Astrocyte (in vitro differentiated cells and primary cell): ENCODE measurements at regions not wholly inside any gene's neighbourhood (a gene's known extent, or its start where the extent isn't known, plus 50 kb on each side); places are given as distances from the start of the nearest gene placed in this dataset.

ENCODE experiments used
- DNase-seq: peaks from one replicate; pipeline ENCODE4 v3.0.0-alpha.2; 2010; ENCODE audit warnings: low read depth
- FAIRE-seq: peaks from 2 replicates; lab custom pipeline; 2011; peaks lifted over from hg19 to GRCh38; lab: Jason Lieb, UNC
- H2AFZ ChIP-seq: 2 replicates; pipeline ENCODE4 v1.6.0; 2012; ENCODE audit warnings: low read depth, low read length, inconsistent platforms
- H3K27ac ChIP-seq: 2 replicates; pipeline ENCODE4 v1.5.1; 2011; ENCODE audit warnings: low read depth, low read length, inconsistent platforms
- H3K27me3 ChIP-seq: 2 replicates; pipeline ENCODE4 v1.6.0; 2011; ENCODE audit warnings: low read length, inconsistent platforms; ENCODE audit not compliant: insufficient read depth
- H3K36me3 ChIP-seq: 2 replicates; pipeline ENCODE4 v1.5.1; 2011; ENCODE audit warnings: low read length, inconsistent platforms; ENCODE audit not compliant: insufficient read depth
- H3K4me1 ChIP-seq: 2 replicates; pipeline ENCODE4 v1.5.1; 2011; ENCODE audit warnings: low read length, inconsistent platforms; ENCODE audit not compliant: insufficient read depth
- H3K4me2 ChIP-seq: 2 replicates; pipeline ENCODE4 v1.6.0; 2012; ENCODE audit warnings: low read length, inconsistent platforms
- H3K4me3 ChIP-seq: 2 replicates; pipeline ENCODE4 v1.5.1; 2011; ENCODE audit warnings: low read depth, mild to moderate bottlenecking, low read length, inconsistent platforms; ENCODE audit not compliant: insufficient read depth
- H3K79me2 ChIP-seq: 2 replicates; pipeline ENCODE4 v1.6.0; 2012; ENCODE audit warnings: mild to moderate bottlenecking, low read length, inconsistent platforms; ENCODE audit not compliant: insufficient read depth
- H3K9ac ChIP-seq: 2 replicates; pipeline ENCODE4 v1.6.0; 2012; ENCODE audit warnings: mild to moderate bottlenecking, low read length, inconsistent platforms
- H3K9me3 ChIP-seq: 2 replicates; pipeline ENCODE4 v1.5.1; 2012; ENCODE audit warnings: low read depth, mild to moderate bottlenecking, low read length, inconsistent platforms; ENCODE audit not compliant: insufficient read depth
- H4K20me1 ChIP-seq: 2 replicates; pipeline ENCODE4 v1.6.0; 2012; ENCODE audit warnings: low read length, inconsistent platforms; ENCODE audit not compliant: insufficient read depth
- H3K27ac Mint-ChIP-seq: one replicate; pipeline ENCODE4 v1.8.0; 2021; ENCODE audit warnings: mild to moderate bottlenecking, mixed read lengths; ENCODE audit not compliant: unreplicated experiment
- H3K27me3 Mint-ChIP-seq: one replicate; pipeline ENCODE4 v1.8.0; 2021; ENCODE audit warnings: low read depth, mixed read lengths; ENCODE audit not compliant: unreplicated experiment
- H3K36me3 Mint-ChIP-seq: one replicate; pipeline ENCODE4 v1.8.0; 2021; ENCODE audit warnings: low read depth, mixed read lengths; ENCODE audit not compliant: unreplicated experiment
- H3K4me1 Mint-ChIP-seq: one replicate; pipeline ENCODE4 v1.8.0; 2021; ENCODE audit warnings: low read depth, mixed read lengths; ENCODE audit not compliant: unreplicated experiment
- H3K4me3 Mint-ChIP-seq: one replicate; pipeline ENCODE4 v1.8.0; 2021; ENCODE audit warnings: mild to moderate bottlenecking, moderate library complexity, mixed read lengths; ENCODE audit not compliant: unreplicated experiment
- H3K9me3 Mint-ChIP-seq: one replicate; pipeline ENCODE4 v1.8.0; 2021; ENCODE audit warnings: mild to moderate bottlenecking, mixed read lengths; ENCODE audit not compliant: unreplicated experiment
- CTCF ChIP-seq: IDR thresholded peaks from 2 replicates; pipeline ENCODE4 v1.5.1; 2011; ENCODE audit warnings: low read depth, mild to moderate bottlenecking, inconsistent platforms, low read length, moderate library complexity; ENCODE audit not compliant: insufficient read depth
- EZH2 ChIP-seq: IDR thresholded peaks from 2 replicates; pipeline ENCODE4 v1.6.1; 2012; ENCODE audit warnings: mild to moderate bottlenecking, low read length, inconsistent platforms; ENCODE audit not compliant: insufficient read depth

- no peak overlapping the region for H3K9ac ChIP-seq
- FAIRE-seq, result no peak
- peak overlapping the region; percentile 50 for H3K27ac Mint-ChIP-seq
These were observed 157.6 kb downstream of the GASK1B start for GRCh38 chr4:158015241-158015640.

GRCh38 chr4:158013858-158014257, 159.0 kb downstream of the GASK1B start:
- DNase-seq (peak; percentile 88), FAIRE-seq (no peak)
- Histone ChIP-seq H4K20me1 (no peaks in the 10 kb centered on the region), H3K4me3 (no peak overlapping the region), H3K27ac (peak overlapping the region; percentile 6), H3K27me3 (no peaks in the 10 kb centered on the region), H3K4me2 (no peak overlapping the region), H3K4me1 (peaks cover 30% of the 10 kb centered on the region), H3K9me3 (no peaks in the 10 kb centered on the region), H3K79me2 (no peaks in the 10 kb centered on the region), H2AFZ (no peak overlapping the region), H3K9ac (no peak overlapping the region), H3K36me3 (no peaks in the 10 kb centered on the region)
- Mint-ChIP-seq H3K27me3 (no peaks in the 10 kb centered on the region), H3K36me3 (no peaks in the 10 kb centered on the region), H3K9me3 (no peaks in the 10 kb centered on the region), H3K27ac (peak overlapping the region; percentile 24), H3K4me1 (peaks cover 49% of the 10 kb centered on the region), H3K4me3 (no peak overlapping the region)
- no peak for TF ChIP-seq EZH2
- no peak for TF ChIP-seq CTCF

More at GRCh38 chr4:158015241-158015640, 157.6 kb downstream of the GASK1B start:
- H3K27me3 ChIP-seq, result no peaks in the 10 kb centered on the region
- H3K4me3 ChIP-seq, result peak overlapping the region; percentile 41
- H3K4me1 Mint-ChIP-seq, result peaks cover 46% of the 10 kb centered on the region
- H3K4me1 ChIP-seq, result peaks cover 27% of the 10 kb centered on the region
- no peaks in the 10 kb centered on the region for H3K36me3 Mint-ChIP-seq
- DNase-seq, result peak; percentile 77
- no peak for TF ChIP-seq CTCF
- TF ChIP-seq EZH2, result no peak
- no peaks in the 10 kb centered on the region for H3K36me3 ChIP-seq
- no peaks in the 10 kb centered on the region for H4K20me1 ChIP-seq
- peak overlapping the region; percentile 71 for H3K27ac ChIP-seq
- H3K27me3 Mint-ChIP-seq, result no peaks in the 10 kb centered on the region
- H2AFZ ChIP-seq, result peak overlapping the region; percentile 70
- no peaks in the 10 kb centered on the region for H3K79me2 ChIP-seq
- no peaks in the 10 kb centered on the region for H3K9me3 ChIP-seq
- H3K4me2 ChIP-seq, result peak overlapping the region; percentile 73
- no peaks in the 10 kb centered on the region for H3K9me3 Mint-ChIP-seq
- H3K4me3 Mint-ChIP-seq, result no peak overlapping the region

GRCh38 chr4:158010361-158010760, 162.5 kb downstream of the GASK1B start:
- H3K4me3 ChIP-seq, result no peak overlapping the region
- no peak for DNase-seq
- peak overlapping the region; percentile 14 for H3K4me3 Mint-ChIP-seq
- H3K4me2 ChIP-seq, result peak overlapping the region; percentile 4
- H3K27me3 ChIP-seq, result no peaks in the 10 kb centered on the region
- H3K9ac ChIP-seq, result no peak overlapping the region
- no peaks in the 10 kb centered on the region for H3K9me3 ChIP-seq
- H3K36me3 ChIP-seq, result no peaks in the 10 kb centered on the region
- TF ChIP-seq EZH2 (no peak), CTCF (no peak)
- H3K4me1 ChIP-seq, result peaks cover 35% of the 10 kb centered on the region
- no peaks in the 10 kb centered on the region for H3K27me3 Mint-ChIP-seq
- no peak overlapping the region for H2AFZ ChIP-seq
- no peaks in the 10 kb centered on the region for H3K79me2 ChIP-seq
- peak overlapping the region; percentile 28 for H3K27ac ChIP-seq
- H4K20me1 ChIP-seq, result no peaks in the 10 kb centered on the region
- FAIRE-seq, result no peak
- H3K9me3 Mint-ChIP-seq, result no peaks in the 10 kb centered on the region
- H3K4me1 Mint-ChIP-seq, result peaks cover 41% of the 10 kb centered on the region
- peak overlapping the region; percentile 63 for H3K27ac Mint-ChIP-seq
- H3K36me3 Mint-ChIP-seq, result no peaks in the 10 kb centered on the region
